Stimulated activated naive CD4-positive, alpha-beta T cell treated with Interleukin-2 at 50 U/mL for 16 hours (primary cell): ENCODE measurements at regions not wholly inside any gene's neighbourhood (a gene's known extent, or its start where the extent isn't known, plus 50 kb on each side); places are given as distances from the start of the nearest gene placed in this dataset.

Experiments
- DNase-seq: peaks from one replicate; lab custom pipeline; 2025; lab: John Stamatoyannopoulos, UW

- no peak for DNase-seq
Measured at GRCh38 chr12:127635838-127636237, 631.1 kb upstream of the TMEM132C start.

DNA sequence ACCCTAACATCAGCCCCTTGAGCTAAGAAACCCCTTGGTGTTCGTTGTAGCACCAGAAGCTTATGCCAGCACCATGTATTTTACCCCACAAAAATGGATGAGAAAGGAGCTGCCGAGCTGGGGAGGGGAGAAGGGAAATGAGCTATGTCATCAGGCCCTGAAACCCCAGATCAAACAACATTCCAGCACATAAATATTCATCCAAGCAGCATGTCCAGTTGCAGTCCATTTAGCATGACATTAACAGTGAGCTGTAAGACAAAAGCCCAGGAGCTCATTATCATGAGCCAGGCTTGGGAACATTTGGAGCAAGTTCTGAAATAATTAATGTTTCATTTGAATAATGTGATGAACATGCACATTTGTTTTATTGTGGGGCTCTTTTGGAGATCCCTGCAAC is 630.1 kb upstream of the TMEM132C start:
- DNase-seq, result no peak

- no peak for DNase-seq
Measured at GRCh38 chr12:127640181-127640886, 626.6 kb upstream of the TMEM132C start.

DNA sequence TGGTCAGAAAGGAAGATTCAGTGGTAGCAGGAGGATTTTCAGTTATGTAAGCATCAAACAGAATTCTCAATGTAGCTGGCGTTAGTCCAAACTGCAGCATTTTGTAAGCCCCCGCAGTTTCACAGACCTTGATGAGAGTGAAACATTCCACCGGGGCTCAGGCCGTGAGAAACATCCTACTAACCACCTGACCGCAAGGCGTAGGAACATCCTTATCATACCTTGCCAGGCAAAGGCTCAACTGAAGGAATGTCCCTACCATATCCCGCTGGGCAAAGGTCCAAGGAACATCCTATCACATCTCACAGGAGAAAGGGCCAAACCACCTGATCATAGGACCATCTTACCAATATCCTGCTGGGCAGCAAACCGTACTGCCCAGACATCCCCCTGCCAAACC is 624.8 kb upstream of the TMEM132C start:
- DNase-seq, result no peak

- DNase-seq, result no peak
Measured at GRCh38 chr12:127648321-127648720, 618.6 kb upstream of the TMEM132C start.

DNA sequence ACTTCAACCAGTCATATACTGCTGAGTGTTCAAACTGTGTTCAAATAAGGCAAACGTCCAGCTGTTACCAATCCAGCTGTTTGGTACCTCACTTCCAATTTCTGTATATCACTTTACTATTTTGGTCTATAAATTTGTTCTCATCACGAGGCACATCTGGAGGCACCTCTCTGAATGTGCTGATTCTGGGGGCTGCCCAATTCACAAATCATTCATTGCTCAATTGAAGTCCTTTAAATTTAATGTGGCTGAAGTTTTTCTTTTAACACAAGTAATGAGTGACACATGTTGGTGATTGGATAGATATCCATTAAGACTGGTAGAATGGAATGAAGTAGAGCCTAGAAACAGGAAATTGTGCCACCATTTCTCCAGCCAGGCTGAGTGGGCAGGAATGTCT is 617.0 kb upstream of the TMEM132C start:
- DNase-seq, result no peak

DNA sequence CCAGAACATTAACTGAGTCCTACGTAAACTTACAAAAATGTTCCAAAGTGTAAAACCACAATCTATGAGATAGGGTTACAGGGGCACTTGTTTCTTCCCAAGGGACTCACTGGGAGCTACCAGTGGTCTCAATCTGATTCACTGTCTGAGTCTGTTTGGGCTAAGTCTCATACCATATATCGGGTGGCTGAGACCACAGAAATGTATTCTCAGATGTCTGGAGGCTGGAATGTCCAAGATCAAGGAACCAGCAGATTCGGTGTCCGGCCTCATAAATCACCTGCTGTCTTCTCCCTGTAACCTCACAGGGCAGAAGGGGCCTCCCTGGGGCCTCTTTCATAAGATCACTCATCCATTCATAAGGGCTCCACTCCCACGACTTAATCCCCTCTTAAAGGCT is 616.3 kb upstream of the TMEM132C start:
- DNase-seq, result no peak

GRCh38 chr12:127652281-127652680 is 614.7 kb upstream of the TMEM132C start:
- DNase-seq, result no peak

GRCh38 chr12:127654383-127654985 is 612.5 kb upstream of the TMEM132C start:
- no peak for DNase-seq

GRCh38 chr12:127655691-127656090 is 611.3 kb upstream of the TMEM132C start:
- no peak for DNase-seq

DNA sequence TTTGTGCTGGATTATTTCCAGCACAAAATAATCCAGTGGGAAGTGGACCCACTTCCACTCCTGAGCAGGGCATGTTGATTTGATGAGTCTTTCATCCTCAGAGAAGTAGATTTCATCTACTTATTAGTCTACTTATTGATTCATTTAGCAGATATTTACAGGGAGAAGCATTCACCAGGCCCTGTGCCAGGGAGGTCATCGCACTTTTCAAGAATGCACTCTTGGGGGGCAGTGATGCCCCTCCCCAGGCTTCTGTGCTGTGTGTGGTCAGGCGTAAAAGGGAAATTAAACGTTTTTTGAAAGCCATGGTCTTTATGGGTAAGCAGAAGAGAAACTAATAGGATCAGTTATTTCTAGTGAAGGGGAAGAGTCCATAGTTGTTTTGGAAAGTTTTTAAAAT is 610.7 kb upstream of the TMEM132C start:
- DNase-seq, result no peak

GRCh38 chr12:127657036-127657435 is 609.9 kb upstream of the TMEM132C start:
- no peak for DNase-seq

GRCh38 chr12:127660961-127661360 is 606.0 kb upstream of the TMEM132C start:
- no peak for DNase-seq

- DNase-seq, result no peak
Measured at GRCh38 chr12:127663716-127664115, 603.3 kb upstream of the TMEM132C start.

DNA sequence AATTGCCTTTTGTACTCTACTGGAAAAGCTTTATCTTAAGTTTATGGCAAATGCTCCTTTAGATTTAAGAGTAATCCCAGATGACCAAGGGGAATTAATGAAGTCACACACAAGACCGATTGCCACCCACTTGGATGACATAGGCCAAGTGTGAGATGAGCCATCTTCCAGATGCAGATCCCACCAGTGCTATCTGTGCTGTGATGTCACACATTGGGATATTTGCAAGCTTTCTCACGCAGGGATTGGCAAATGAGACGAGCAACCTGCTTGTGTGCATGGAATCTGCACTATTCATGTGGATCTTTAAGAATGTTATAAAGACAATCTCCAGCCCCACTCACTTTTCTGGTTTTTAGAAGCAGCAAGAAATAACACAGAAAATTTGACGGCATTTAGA is 602.1 kb upstream of the TMEM132C start:
- DNase-seq, result no peak

GRCh38 chr12:127667131-127667685 is 599.8 kb upstream of the TMEM132C start:
- DNase-seq, result no peak

- DNase-seq, result no peak
Measured at GRCh38 chr12:127670294-127670693, 596.7 kb upstream of the TMEM132C start.

- DNase-seq, result no peak
Measured at GRCh38 chr12:127670796-127671195, 596.2 kb upstream of the TMEM132C start.

DNA sequence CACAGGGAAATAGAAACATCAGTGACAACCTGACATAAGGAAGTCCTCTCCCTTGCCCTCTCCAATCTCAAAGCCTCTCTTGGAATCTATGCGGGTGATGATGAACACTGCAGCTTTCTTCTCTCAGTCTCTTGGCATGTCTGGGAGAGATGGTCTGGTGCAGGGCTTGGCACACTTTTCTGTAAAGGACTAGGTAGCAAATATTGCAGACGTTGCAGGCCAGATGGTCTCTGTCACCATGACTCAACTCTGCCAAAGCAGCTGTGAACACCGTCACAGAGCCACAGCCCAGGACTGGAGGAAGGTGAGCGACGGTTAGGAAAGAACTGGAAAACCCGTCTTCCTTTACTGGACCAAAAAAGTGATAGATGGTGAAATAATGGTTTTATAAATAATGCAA is 591.0 kb upstream of the TMEM132C start:
- DNase-seq, result no peak

DNA sequence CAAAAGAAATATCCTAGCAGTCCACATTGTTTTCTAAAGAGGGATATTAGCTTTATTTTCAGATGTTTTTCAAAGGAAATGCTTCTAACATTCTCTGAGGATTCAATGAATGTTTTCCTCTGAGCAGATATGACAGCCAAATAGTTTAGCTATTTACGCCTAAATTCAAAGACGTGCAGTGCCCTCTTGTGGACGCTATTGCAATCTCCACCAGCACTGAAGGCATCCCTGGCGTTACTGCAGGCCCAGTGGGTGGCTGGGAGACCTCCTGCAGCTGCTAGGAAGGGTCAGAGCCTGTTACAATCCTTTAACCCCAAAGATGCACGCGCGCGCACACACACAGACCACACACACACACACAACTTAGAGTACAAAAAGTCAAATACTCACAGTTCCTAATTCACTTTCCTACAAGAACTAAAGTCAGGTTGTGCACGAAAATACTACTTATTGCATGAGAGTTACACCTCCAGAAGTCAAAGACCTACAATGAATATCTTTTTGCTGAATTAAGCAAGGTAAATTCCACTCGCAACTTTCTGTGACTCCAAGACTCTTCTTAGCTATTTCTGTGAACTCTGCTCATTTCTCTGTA is 589.3 kb upstream of the TMEM132C start:
- peak; percentile 3 for DNase-seq

DNA sequence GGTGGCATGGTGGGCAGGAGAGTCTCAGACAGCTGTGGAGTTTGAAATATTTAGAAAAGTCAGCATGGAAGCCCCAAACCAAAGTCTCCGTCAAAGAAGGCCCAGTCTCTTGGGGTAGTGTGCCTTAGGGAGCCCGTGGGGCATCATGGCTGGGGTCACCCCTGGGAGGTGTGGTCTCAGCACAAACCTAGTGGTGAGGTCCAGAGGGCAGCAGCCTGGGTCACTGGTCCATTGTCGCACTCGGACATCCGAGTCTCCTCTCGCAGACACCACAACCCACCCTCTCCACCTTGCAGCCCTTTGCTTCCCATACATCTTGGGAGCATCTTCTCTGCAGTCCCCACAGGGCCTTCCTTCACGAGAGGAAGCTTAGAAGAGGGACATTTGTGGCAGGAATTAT is 588.0 kb upstream of the TMEM132C start:
- no peak for DNase-seq

DNA sequence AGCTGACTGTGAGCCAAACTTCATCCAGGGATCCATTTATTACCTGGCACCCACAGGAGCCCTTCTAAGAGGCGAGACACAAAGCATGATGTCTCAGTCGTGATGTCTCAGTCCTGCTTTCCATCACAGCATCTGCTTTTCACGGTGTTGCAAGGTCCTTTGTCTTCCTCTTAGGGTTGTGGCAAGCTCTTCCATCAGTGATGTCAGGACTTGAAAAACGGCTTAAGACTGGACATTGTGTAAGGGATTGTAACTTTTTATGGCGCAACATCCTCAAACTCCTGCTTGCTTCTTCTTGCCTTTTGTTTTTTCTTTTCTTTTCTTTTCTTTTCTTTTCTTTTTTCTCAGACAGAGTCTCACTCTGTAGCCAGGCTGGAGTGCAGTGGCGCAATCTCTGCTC is 586.5 kb upstream of the TMEM132C start:
- no peak for DNase-seq

GRCh38 chr12:127681151-127681754 is 585.7 kb upstream of the TMEM132C start:
- DNase-seq, result no peak
